ENCODE measurements at regions not wholly inside any gene's neighbourhood (a gene's known extent, or its start where the extent isn't known, plus 50 kb on each side); places are given as distances from the start of the nearest gene placed in this dataset.

- ATAC-seq (no peak), FAIRE-seq (no peak), DNase-seq (ENCODE audit: low read depth, low spot score) (no peak)
- TF ChIP-seq POLR2A (IDR thresholded peaks at IDR 0.05; ENCODE audit: low read depth, low read length) (no peak), NFXL1 (IDR thresholded peaks at IDR 0.05; ENCODE audit: borderline replicate concordance) (no peak)
- Histone ChIP-seq H2AFZ (ENCODE audit: control insufficient read depth, low read depth, low read length) (no peak overlapping the region), H3K9ac (ENCODE audit: control insufficient read depth, insufficient read depth, low read length) (no peak overlapping the region), H3K27ac (ENCODE audit: control insufficient read depth, insufficient read depth) (no peak overlapping the region), H3K4me2 (ENCODE audit: control insufficient read depth, insufficient read depth) (no peak overlapping the region), H3K9me3 (replicated peaks; ENCODE audit: control insufficient read depth, insufficient read depth, low read length) (no peaks in the 10 kb centered on the region), H3K4me1 (ENCODE audit: control insufficient read depth, insufficient read depth, low read length) (no peaks in the 10 kb centered on the region), H4K20me1 (ENCODE audit: control insufficient read depth, insufficient read depth) (no peaks in the 10 kb centered on the region), H3K4me3 (no peak overlapping the region), H3K36me3 (ENCODE audit: control insufficient read depth in 2 of 2, insufficient read depth in 2 of 2, low read length in 1 of 2) (no peaks in the 10 kb centered on the region), H3K79me2 (ENCODE audit: control insufficient read depth, insufficient read depth, low read length) (no peaks in the 10 kb centered on the region), H3K27me3 (replicated peaks in 1 of 2; ENCODE audit: control insufficient read depth in 2 of 2, insufficient read depth in 2 of 2, low read length in 1 of 2) (no peaks in the 10 kb centered on the region)
- ChIA-PET SMC1A (ENCODE audit: uncharacterized antibody, unreplicated experiment) (no interaction called here), CTCF (interaction anchor here (1.5 kb wide), 1 partner anchor 691 kb away, joined by 4 read pairs; no protein-coding TSS in a partner anchor), POLR2A (no interaction called here), RAD21 (ENCODE audit: unreplicated experiment) (no interaction called here)
- intact Hi-C loops (cut with micrococcal nuclease; ENCODE audit: unreplicated experiment) (no loop called here), in situ Hi-C loops (cut with MboI) (no loop called here)
- BruUV-seq (replicated peaks) = no TSS peak
- 30% methylated on average over 3 of the region's 3 CpGs for WGBS (ENCODE audit: insufficient coverage, insufficient replicate concordance, low lambda C conversion rate, missing lambda C conversion rate)
Measured at GRCh38 chr5:15133456-15133965, 261.9 kb upstream of the ANKH start.

- ChIA-PET SMC1A (ENCODE audit: uncharacterized antibody, unreplicated experiment) (interaction anchor here (1.0 to 1.4 kb wide), 2 partner anchors 10 to 691 kb away, joined by 4 to 5 read pairs; no protein-coding TSS in a partner anchor), POLR2A (no interaction called here), CTCF (interaction anchor here (0.6 to 1.5 kb wide), 2 partner anchors 230 to 691 kb away, joined by 3 to 4 read pairs; no protein-coding TSS in a partner anchor), RAD21 (ENCODE audit: unreplicated experiment) (no interaction called here)
- Histone ChIP-seq H3K9me3 (replicated peaks; ENCODE audit: control insufficient read depth, insufficient read depth, low read length) (no peaks in the 10 kb centered on the region), H3K4me2 (ENCODE audit: control insufficient read depth, insufficient read depth) (no peak overlapping the region), H3K27me3 (replicated peaks in 1 of 2; ENCODE audit: control insufficient read depth in 2 of 2, insufficient read depth in 2 of 2, low read length in 1 of 2) (no peaks in the 10 kb centered on the region), H3K4me3 (no peak overlapping the region), H3K79me2 (ENCODE audit: control insufficient read depth, insufficient read depth, low read length) (no peaks in the 10 kb centered on the region), H3K9ac (ENCODE audit: control insufficient read depth, insufficient read depth, low read length) (no peak overlapping the region), H3K27ac (ENCODE audit: control insufficient read depth, insufficient read depth) (no peak overlapping the region), H2AFZ (ENCODE audit: control insufficient read depth, low read depth, low read length) (no peak overlapping the region), H3K4me1 (ENCODE audit: control insufficient read depth, insufficient read depth, low read length) (no peaks in the 10 kb centered on the region), H3K36me3 (ENCODE audit: control insufficient read depth in 2 of 2, insufficient read depth in 2 of 2, low read length in 1 of 2) (no peaks in the 10 kb centered on the region), H4K20me1 (ENCODE audit: control insufficient read depth, insufficient read depth) (no peaks in the 10 kb centered on the region)
- in situ Hi-C loops (cut with MboI) = no loop called here
- FAIRE-seq = no peak
- WGBS (ENCODE audit: insufficient coverage, insufficient replicate concordance, low lambda C conversion rate, missing lambda C conversion rate) = 39% methylated on average over 5 of the region's 5 CpGs
- intact Hi-C loops (cut with micrococcal nuclease; ENCODE audit: unreplicated experiment) = no loop called here
- ATAC-seq = no peak
- TF ChIP-seq CTCF (IDR thresholded peaks at IDR 0.05 in 2 of 3, conservative IDR thresholded peaks at IDR 0.05 in 1 of 3; ENCODE audit: control insufficient read depth in 2 of 3, extremely low read depth in 1 of 3, insufficient read depth in 1 of 3, low read depth in 3 of 3, low read length in 3 of 3) (no peak), STAT3 (IDR thresholded peaks at IDR 0.05; ENCODE audit: low read depth, low read length) (no peak), TAF1 (IDR thresholded peaks at IDR 0.05; ENCODE audit: borderline replicate concordance, low read depth, low read length) (no peak), ZNF592 (IDR thresholded peaks at IDR 0.05) (no peak), RAD21 (IDR thresholded peaks at IDR 0.05; ENCODE audit: insufficient read depth, low read depth, low read length) (no peak), HDAC6 (IDR thresholded peaks at IDR 0.05; ENCODE audit: unreplicated experiment) (no peak)
- BruUV-seq (replicated peaks) = no TSS peak
- DNase-seq (ENCODE audit: low read depth, low spot score) = no peak
Measured at GRCh38 chr5:15132816-15133405, 261.3 kb upstream of the ANKH start.
